GM12873 (cell line): ENCODE measurements at regions not wholly inside any gene's neighbourhood (a gene's known extent, or its start where the extent isn't known, plus 50 kb on each side); places are given as distances from the start of the nearest gene placed in this dataset.

Experiments
- TF ChIP-seq, protein P1 (sequence below): IDR thresholded peaks from 2 replicates; pipeline ENCODE4 v1.5.1; 2012; ENCODE audit warnings: low read depth, mild to moderate bottlenecking, moderate library complexity, low read length, control low read depth; ENCODE audit not compliant: insufficient read depth; ENCODE audit errors: missing control alignments

DNA sequence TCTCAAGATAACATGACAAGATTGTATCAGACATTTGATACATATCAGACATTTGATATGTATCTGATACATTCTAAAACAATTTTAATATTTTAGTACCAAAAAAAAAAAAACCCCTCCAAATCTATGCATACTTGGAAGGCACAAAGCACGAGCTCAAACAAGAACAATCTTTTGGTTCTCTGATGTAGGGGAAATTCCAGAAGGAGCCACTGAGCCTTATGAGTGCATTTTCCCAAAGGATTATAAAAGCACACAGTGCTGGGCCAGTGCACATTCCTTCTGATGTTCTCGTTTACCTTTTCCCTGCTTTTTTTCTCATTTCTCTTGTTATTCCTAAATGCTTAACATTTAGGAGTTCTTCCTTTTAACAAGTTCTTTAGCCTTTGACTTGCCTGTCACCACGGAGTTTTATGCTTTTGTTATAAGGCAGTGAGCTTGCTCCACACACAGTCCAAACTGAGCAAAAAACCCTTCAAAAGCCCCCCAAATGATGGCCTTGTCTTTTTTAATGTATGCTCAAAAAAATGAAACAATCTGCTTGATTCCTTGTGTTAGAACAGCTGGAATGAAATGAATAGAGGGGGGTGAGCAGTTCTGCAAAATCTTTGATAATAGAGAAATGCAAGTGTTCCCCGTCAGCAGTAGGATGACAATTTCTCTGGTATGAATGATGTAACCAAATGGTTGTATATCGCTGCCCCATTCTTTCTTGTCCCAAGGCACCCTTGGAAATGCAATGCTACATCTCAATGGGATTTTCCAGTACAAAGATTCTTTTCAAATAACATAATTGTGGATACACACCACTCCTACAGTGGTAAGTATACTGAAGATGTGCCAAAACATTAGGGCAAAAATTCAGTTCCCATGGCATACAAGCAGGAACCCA lies 597.2 kb upstream of the ZEB2 start:
- TF ChIP-seq, protein P1, sequence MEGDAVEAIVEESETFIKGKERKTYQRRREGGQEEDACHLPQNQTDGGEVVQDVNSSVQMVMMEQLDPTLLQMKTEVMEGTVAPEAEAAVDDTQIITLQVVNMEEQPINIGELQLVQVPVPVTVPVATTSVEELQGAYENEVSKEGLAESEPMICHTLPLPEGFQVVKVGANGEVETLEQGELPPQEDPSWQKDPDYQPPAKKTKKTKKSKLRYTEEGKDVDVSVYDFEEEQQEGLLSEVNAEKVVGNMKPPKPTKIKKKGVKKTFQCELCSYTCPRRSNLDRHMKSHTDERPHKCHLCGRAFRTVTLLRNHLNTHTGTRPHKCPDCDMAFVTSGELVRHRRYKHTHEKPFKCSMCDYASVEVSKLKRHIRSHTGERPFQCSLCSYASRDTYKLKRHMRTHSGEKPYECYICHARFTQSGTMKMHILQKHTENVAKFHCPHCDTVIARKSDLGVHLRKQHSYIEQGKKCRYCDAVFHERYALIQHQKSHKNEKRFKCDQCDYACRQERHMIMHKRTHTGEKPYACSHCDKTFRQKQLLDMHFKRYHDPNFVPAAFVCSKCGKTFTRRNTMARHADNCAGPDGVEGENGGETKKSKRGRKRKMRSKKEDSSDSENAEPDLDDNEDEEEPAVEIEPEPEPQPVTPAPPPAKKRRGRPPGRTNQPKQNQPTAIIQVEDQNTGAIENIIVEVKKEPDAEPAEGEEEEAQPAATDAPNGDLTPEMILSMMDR: no peak

DNA sequence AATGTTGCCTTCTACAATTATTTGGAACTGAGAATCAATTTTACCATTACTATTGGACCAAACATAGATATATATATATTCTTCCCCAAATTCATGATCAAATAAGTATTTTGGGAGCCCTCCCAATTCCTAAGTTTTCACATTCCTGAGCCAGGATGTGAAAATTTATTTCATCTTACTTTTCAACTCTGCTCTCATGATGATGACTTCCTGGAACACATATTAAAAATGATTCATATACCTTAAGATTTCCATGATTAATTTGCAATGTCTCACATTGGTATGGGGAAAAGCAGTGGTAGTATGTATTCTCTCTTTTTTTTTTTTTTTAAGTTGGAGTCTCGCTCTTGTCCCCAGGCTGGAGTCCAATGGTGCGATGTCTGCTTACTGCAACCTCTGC lies 596.1 kb upstream of the ZEB2 start:
- TF ChIP-seq, protein P1: no peak

DNA sequence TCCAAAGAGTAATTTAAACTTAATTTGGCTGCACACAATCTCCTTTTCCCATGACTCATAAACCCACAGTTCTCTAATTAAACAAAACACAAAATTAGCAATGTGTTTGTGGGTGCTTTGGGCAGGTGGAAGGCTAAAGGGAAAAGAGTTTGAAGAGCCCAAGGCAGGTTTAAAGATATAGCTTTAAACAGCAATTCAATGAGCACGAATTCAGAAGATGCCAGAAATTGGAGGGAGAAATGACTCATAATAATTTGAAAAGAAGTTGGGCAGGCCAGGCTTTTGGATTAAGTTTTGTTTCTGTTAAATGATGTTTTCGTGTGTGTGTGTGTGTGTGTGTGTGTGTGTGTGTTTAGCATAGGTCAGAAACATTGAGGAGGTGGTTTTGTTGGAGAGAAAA lies 594.8 kb upstream of the ZEB2 start:
- TF ChIP-seq, protein P1: no peak

DNA sequence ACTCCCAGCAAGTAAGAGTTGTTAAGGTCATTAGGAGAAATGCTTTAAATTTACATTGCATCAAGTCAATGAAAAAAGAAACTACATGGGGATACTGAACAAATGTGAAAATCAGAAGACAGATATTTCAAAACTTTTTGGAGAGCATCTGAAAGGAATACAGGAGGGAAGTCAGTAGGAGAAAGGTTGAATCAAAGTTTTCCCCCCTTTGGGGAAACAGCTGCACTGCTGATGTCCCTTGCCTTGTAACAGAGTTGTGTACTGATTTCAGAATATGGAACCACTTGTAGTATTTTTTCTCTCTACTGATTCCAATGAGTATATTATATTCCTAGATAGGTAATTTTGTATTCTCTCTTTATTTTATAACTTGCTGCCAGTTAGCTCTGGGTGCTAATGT lies 592.5 kb upstream of the ZEB2 start:
- TF ChIP-seq, protein P1: no peak

DNA sequence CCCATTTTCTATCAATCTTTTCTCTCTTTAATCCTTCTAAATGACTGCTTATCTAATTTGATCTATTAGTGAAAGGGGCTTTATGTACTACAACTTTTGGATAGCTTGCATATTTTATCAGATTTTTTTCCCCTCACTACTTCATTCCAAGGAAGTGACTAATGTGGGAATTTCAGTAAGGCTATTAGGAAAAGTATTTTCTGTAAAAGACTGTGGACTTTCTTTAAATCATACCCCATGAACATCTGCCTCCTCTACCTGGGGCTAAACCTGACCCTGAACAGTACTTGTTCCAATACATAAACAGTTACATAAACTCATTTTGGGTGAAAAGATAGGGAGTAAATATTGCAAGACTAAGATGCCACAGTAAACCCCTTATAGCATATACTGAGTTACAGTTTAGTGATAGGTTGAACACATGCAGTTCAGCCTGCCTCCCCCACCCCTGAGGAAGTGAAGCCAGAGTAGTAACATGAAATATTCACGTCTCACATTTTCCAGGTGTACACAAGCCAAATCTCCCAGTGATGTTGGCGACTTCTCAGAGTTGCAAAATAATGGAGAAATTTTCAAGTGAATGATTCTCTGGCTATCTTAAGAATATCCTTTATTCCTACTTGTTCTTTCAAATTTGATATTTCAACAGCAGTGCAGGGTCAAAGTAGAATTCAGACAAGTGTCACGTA lies 590.9 kb upstream of the ZEB2 start:
- TF ChIP-seq, protein P1: no peak

DNA sequence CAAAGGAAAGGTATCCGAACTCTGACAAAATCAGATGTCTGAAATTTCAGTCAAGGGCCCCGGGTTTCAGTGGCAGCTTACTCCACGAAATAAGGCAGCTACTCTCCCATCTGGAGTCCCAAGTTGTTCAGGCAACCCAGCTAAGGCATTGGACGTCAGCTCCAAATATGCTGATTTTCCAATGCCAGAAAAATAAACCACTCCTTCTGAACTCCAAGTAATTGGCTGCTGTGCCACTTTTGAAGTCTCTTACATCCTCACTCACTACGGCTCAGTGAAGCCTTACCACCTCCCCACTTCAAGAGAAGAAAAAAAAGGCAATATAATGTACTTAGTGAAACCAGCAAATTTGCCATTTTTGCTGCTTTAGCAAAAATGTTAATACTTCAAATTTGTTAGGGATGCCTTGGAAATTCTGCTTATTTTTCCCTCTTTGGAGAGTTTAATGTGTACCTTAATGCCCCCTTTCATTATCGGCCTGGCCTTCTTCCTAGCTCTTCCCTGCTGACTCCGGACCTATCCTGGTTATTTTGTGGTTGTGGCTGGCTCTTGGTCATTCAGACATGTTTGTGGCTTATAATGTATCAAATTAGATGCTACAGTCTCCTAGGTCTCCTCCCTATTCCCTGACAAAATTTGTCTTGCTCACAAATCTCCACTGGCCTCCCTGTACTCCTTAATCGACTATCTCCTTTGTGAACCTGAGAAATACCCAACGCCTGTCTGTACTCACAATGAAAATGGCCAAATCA lies 589.2 kb upstream of the ZEB2 start:
- TF ChIP-seq, protein P1: no peak

DNA sequence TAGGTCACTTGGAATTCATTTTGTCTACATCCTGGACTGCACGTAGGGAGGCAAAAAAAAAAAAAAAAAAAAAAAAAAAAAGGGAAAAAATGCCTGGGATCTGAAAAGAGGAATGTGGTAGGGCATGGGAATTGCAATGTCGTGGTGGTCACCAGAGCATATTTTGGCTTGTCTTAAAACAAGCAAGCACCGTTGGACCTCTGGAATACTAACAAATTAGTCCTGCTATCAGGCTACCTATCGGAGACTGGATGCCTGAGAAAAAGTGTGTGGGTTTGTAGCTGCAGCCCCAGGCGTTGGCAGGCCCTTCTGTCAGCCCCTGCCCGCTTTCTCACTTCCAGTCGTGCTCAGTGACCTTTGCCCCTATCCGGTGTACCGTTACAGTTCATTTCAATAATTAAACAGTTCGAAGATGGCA lies 588.5 kb upstream of the ZEB2 start:
- TF ChIP-seq, protein P1: no peak
